PC-3 (cell line): ENCODE measurements at regions not wholly inside any gene's neighbourhood (a gene's known extent, or its start where the extent isn't known, plus 50 kb on each side); places are given as distances from the start of the nearest gene placed in this dataset.

Source experiments
- EZH2 ChIP-seq: fragments of 300-600 bp; sonication (generic); IDR thresholded peaks from one replicate; pipeline ENCODE4 v1.6.1; 2017; ENCODE audit warnings: antibody characterized with exemption, mild to moderate bottlenecking, low read length; ENCODE audit not compliant: unreplicated experiment
- EZH2phosphoT487 ChIP-seq: fragments of 300-600 bp; sonication (generic); IDR thresholded peaks from 2 replicates; pipeline ENCODE4 v1.6.1; 2018; ENCODE audit warnings: mild to moderate bottlenecking, antibody characterized with exemption, low read length, borderline replicate concordance
- TF ChIP-seq, protein P1 (sequence below): fragments of 300-600 bp; sonication (generic); conservative IDR thresholded peaks from 2 replicates; pipeline ENCODE4 v1.5.1; 2017; ENCODE audit warnings: antibody characterized with exemption, low read depth, mild to moderate bottlenecking, low read length

DNA sequence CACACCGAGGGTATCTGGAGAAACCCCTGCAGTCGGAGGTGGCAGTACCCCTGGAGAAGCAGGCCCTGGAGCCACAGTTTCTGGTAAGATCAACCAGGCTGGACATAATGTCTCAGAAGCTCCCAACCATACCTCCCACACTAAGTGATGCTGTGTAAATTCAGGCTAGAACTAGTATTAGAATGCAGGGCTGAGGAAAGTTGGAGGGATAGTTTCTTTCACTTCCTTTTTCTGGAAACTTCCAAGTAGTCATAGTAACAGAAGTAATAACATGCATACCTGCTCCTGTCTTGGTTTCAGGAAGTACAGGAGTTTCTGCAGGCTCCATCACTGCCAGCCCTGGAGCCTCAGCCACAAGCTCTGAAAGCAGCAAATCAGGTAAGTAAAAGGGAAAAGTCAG lies 228.1 kb upstream of the CNTN1 start:
- TF ChIP-seq, protein P1, sequence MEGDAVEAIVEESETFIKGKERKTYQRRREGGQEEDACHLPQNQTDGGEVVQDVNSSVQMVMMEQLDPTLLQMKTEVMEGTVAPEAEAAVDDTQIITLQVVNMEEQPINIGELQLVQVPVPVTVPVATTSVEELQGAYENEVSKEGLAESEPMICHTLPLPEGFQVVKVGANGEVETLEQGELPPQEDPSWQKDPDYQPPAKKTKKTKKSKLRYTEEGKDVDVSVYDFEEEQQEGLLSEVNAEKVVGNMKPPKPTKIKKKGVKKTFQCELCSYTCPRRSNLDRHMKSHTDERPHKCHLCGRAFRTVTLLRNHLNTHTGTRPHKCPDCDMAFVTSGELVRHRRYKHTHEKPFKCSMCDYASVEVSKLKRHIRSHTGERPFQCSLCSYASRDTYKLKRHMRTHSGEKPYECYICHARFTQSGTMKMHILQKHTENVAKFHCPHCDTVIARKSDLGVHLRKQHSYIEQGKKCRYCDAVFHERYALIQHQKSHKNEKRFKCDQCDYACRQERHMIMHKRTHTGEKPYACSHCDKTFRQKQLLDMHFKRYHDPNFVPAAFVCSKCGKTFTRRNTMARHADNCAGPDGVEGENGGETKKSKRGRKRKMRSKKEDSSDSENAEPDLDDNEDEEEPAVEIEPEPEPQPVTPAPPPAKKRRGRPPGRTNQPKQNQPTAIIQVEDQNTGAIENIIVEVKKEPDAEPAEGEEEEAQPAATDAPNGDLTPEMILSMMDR = no peak
- TF ChIP-seq EZH2phosphoT487 (no peak), EZH2 (no peak)
